Sigmoid colon (tissue), 3 donors: ENCODE measurements at regions not wholly inside any gene's neighbourhood (a gene's known extent, or its start where the extent isn't known, plus 50 kb on each side); places are given as distances from the start of the nearest gene placed in this dataset.

Experiments
- small RNA-seq, 3 donors: library from RNA; depleted of rRNA; stranded (forward); fragments of <200 nt; gene quantifications; one replicate each; pipeline ENCODE3, GENCODE V24; 2016

Small RNA genes in the stretch of these regions (small RNA-seq; reads per million reads assigned to genes)
- 0 reads per million in 3 donors for gene AC093850.1
